ENCODE measurements at regions not wholly inside any gene's neighbourhood (a gene's known extent, or its start where the extent isn't known, plus 50 kb on each side); places are given as distances from the start of the nearest gene placed in this dataset.

DNA sequence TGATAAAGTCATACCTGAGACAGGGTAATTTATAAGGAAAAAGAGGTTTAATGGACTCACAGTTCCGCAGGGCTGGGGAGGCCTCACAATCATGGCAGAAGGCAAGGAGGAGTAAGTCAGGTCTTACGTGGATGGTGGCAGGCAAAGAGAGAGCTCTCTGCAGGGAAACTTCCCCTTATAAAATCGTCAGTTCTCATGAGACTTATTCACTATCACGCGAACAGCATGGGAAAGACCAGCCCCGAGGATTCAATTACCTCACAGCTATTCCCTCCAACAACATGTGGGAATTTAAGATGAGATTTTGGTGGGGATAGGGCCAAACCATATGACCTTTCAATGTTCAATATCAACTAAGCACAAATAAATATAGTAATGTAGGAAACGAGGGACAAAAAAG lies 559.4 kb upstream of the KCND2 start:
- TF ChIP-seq TP53 (CRISPR knock-in tag; IDR thresholded peaks at IDR 0.05) = no peak
- no peak for TF ChIP-seq NFE2L2 (conservative IDR thresholded peaks at IDR 0.05; ENCODE audit: low read length)
- no peak for TF ChIP-seq JUN (IDR thresholded peaks at IDR 0.05)
- TF ChIP-seq, protein P1, sequence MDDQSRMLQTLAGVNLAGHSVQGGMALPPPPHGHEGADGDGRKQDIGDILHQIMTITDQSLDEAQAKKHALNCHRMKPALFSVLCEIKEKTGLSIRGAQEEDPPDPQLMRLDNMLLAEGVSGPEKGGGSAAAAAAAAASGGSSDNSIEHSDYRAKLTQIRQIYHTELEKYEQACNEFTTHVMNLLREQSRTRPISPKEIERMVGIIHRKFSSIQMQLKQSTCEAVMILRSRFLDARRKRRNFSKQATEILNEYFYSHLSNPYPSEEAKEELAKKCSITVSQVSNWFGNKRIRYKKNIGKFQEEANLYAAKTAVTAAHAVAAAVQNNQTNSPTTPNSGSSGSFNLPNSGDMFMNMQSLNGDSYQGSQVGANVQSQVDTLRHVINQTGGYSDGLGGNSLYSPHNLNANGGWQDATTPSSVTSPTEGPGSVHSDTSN (IDR thresholded peaks at IDR 0.05) = no peak
- TF ChIP-seq, protein P2, sequence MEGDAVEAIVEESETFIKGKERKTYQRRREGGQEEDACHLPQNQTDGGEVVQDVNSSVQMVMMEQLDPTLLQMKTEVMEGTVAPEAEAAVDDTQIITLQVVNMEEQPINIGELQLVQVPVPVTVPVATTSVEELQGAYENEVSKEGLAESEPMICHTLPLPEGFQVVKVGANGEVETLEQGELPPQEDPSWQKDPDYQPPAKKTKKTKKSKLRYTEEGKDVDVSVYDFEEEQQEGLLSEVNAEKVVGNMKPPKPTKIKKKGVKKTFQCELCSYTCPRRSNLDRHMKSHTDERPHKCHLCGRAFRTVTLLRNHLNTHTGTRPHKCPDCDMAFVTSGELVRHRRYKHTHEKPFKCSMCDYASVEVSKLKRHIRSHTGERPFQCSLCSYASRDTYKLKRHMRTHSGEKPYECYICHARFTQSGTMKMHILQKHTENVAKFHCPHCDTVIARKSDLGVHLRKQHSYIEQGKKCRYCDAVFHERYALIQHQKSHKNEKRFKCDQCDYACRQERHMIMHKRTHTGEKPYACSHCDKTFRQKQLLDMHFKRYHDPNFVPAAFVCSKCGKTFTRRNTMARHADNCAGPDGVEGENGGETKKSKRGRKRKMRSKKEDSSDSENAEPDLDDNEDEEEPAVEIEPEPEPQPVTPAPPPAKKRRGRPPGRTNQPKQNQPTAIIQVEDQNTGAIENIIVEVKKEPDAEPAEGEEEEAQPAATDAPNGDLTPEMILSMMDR (IDR thresholded peaks at IDR 0.05) = no peak
- no peak for TF ChIP-seq TFCP2L1 (CRISPR knock-in tag; IDR thresholded peaks at IDR 0.05)
- TF ChIP-seq USF2 (IDR thresholded peaks at IDR 0.05) = no peak
